ENCODE measurements at regions not wholly inside any gene's neighbourhood (a gene's known extent, or its start where the extent isn't known, plus 50 kb on each side); places are given as distances from the start of the nearest gene placed in this dataset.

- TF ChIP-seq CTCF (conservative IDR thresholded peaks at IDR 0.05; ENCODE audit: low read length) (no peak), EZH2phosphoT487 (IDR thresholded peaks at IDR 0.05; ENCODE audit: borderline replicate concordance, low read depth, low read length) (no peak)
These were observed 76.0 kb upstream of the CCDC60 start for GRCh38 chr12:119258556-119258955.

Measured in OCI-LY7 (cell line).